ENCODE measurements at regions not wholly inside any gene's neighbourhood (a gene's known extent, or its start where the extent isn't known, plus 50 kb on each side); places are given as distances from the start of the nearest gene placed in this dataset.

DNA sequence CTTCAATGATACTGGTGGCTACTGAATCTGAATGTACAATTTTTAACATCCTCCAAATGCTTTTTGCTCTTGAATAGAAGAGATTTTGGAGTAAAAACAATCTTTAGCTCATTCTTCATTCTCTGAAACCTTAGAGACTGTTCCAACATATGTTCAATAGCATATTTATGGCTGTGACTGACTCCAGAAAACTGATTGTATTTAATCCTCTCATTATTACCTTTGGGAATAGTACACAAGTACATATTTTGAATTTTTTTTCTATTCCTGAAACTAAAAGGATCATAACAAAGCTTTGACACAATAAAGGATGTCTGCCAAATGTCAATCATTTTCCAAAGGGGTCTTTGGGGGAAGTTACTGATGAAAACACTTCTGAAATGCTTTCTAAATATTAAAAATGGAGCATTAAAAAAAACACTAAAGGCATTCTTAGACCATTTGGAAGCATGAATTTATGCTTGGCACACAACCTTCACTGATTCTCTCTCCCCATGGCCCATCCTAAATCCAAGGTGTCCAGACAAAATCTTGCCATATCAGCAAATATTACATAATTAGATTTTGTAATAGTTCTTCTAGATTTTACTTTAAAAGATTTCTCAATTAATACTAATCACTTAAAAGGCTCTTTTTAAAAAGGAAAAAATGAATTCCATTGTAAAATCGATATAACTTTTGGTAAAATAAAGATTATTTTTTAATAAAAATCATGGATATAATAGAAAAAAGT lies 936.8 kb downstream of the EPHA3 start:
- no peaks in the 10 kb centered on the region for H3K79me2 ChIP-seq (ENCODE audit: control insufficient read depth in 1 of 2, insufficient read depth in 2 of 2, low read length in 2 of 2)
- no peak overlapping the region for H3K18ac ChIP-seq (ENCODE audit: extremely low read depth, low read length)
- no peak overlapping the region for H3K14ac ChIP-seq (ENCODE audit: insufficient read length)
- H3K23me2 ChIP-seq (ENCODE audit: low read depth, low read length) = no peaks in the 10 kb centered on the region; the same call in 1 of the 2 replicates
- no peak overlapping the region for H3K23ac ChIP-seq (ENCODE audit: insufficient read length)
- H3K27me3 ChIP-seq (replicated peaks in 1 of 4; ENCODE audit: control insufficient read depth in 3 of 4, extremely low read depth in 1 of 4, insufficient read depth in 3 of 4, low read length in 3 of 4) = no peaks in the 10 kb centered on the region
- DNase-seq (ENCODE audit: low read depth in 1 of 2, low spot score in 2 of 2) = no peak
- H4K5ac ChIP-seq (ENCODE audit: insufficient read length, low read depth, low read length) = no peak overlapping the region
- no peak overlapping the region for H3K9ac ChIP-seq (replicated peaks in 1 of 4; ENCODE audit: extremely low read depth in 1 of 4, low read depth in 3 of 4, low read length in 3 of 4)
- H3K27ac ChIP-seq (ENCODE audit: low read depth, low read length) = no peak overlapping the region
- no peaks in the 10 kb centered on the region for H4K20me1 ChIP-seq (replicated peaks in 1 of 2; ENCODE audit: control insufficient read depth in 1 of 2, insufficient read depth in 2 of 2, low read length in 2 of 2)
- TF ChIP-seq MAFK (IDR thresholded peaks at IDR 0.05; ENCODE audit: low read depth, low read length) (peak; percentile 59; the same call in 1 of the 2 replicates), RFX5 (IDR thresholded peaks at IDR 0.05; ENCODE audit: borderline replicate concordance, low read depth, low read length) (no peak), YY1 (IDR thresholded peaks at IDR 0.05; ENCODE audit: low read depth, low read length) (no peak)
- no peak overlapping the region for H3K4ac ChIP-seq (replicated peaks; ENCODE audit: insufficient read length, low read depth, low read length)
- H2BK12ac ChIP-seq (ENCODE audit: low read depth, low read length) = no peak overlapping the region
- no peak overlapping the region for H3K4me3 ChIP-seq (ENCODE audit: extremely low read depth in 1 of 4, insufficient read depth in 2 of 4, low read depth in 3 of 4, low read length in 4 of 4)
- no peak overlapping the region for H2AK5ac ChIP-seq (ENCODE audit: low read depth, low read length)
- ChIA-PET CTCF (ENCODE audit: partially characterized antibody) (no interaction called here), POLR2A (ENCODE audit: partially characterized antibody) (interaction anchor here (0.7 kb wide), 1 partner anchor 867 kb away, joined by 3 read pairs; no protein-coding TSS in a partner anchor)
- peaks cover 0 to 3% of the 10 kb centered on the region in 2 experiments; a peak in 1 of 4 replicates for H3K9me3 ChIP-seq (ENCODE audit: insufficient read depth in 2 of 2, low read depth in 1 of 2, low read length in 1 of 2)
- no peak overlapping the region for H2BK120ac ChIP-seq (replicated peaks; ENCODE audit: low read depth, low read length)
- H3K79me1 ChIP-seq (ENCODE audit: low read depth, low read length) = no peaks in the 10 kb centered on the region
- no peak overlapping the region for H4K8ac ChIP-seq (ENCODE audit: extremely low read depth, insufficient read depth, low read length)
- no peak overlapping the region for H4K91ac ChIP-seq (replicated peaks; ENCODE audit: insufficient read length, low read length)
- no peaks in the 10 kb centered on the region for H3K36me3 ChIP-seq (ENCODE audit: control insufficient read depth in 2 of 4, insufficient read depth in 4 of 4, low read length in 3 of 4)
- H2AFZ ChIP-seq (ENCODE audit: low read length) = no peak overlapping the region
- H3K4me2 ChIP-seq (ENCODE audit: insufficient read depth in 1 of 2, low read depth in 2 of 2, low read length in 2 of 2) = no peak overlapping the region
- no peak overlapping the region for H2BK20ac ChIP-seq (ENCODE audit: low read length)
- no peak for FAIRE-seq
- H2BK15ac ChIP-seq (ENCODE audit: low read length) = no peak overlapping the region
- 89% methylated on average over 1 of the region's 1 CpG; no CpG with 5 or more reads in 1 of the 2 experiments for WGBS, 2 experiments (ENCODE audit: extremely low coverage in 1 of 2, insufficient coverage in 1 of 2, insufficient read length in 1 of 2, insufficient replicate concordance in 2 of 2, low coverage in 1 of 2, low lambda C conversion rate in 2 of 2, missing lambda C conversion rate in 1 of 2)
- no peak overlapping the region for H2BK5ac ChIP-seq (ENCODE audit: low read depth, low read length)
- H3K4me1 ChIP-seq (replicated peaks in 1 of 4; ENCODE audit: control insufficient read depth in 3 of 4, insufficient read depth in 4 of 4, low read length in 3 of 4) = no peaks in the 10 kb centered on the region
- H3K56ac ChIP-seq (replicated peaks; ENCODE audit: insufficient read length, low read depth, low read length) = no peak overlapping the region

Measured in H1 (cell line).